Colonic mucosa (tissue), 4 donors: ENCODE measurements at regions not wholly inside any gene's neighbourhood (a gene's known extent, or its start where the extent isn't known, plus 50 kb on each side); places are given as distances from the start of the nearest gene placed in this dataset.

Experiments used
- DNase-seq: peaks from one replicate; pipeline ENCODE4 v3.0.0-alpha.2; 2020
- H3K27ac ChIP-seq: fragments of 200-600 bp; one replicate; pipeline ENCODE4 v1.8.0; 2021
- H3K27me3 ChIP-seq: fragments of 200-600 bp; one replicate; pipeline ENCODE4 v1.8.0; 2021
- H3K36me3 ChIP-seq: fragments of 200-600 bp; one replicate; pipeline ENCODE4 v1.8.0; 2021
- H3K4me1 ChIP-seq: fragments of 200-600 bp; one replicate; pipeline ENCODE4 v1.8.0; 2021; ENCODE audit warnings: mild to moderate bottlenecking
- H3K4me3 ChIP-seq: fragments of 200-600 bp; one replicate; pipeline ENCODE4 v1.8.0; 2021
- H3K9ac ChIP-seq, 2 donors: one replicate each; pipeline ENCODE4 v1.7.0; 2013; ENCODE audit warnings: control low read depth in 2 of 2, low read depth in 2 of 2, low read length in 2 of 2
- H3K9me3 ChIP-seq: fragments of 200-600 bp; one replicate; pipeline ENCODE4 v1.8.0; 2021
- intact Hi-C: fragments of 100-400 bp; cut with DNase I; formaldehyde crosslinking; loops from one replicate; pipeline ENCODE4 v1.14.1; 2022
- TF ChIP-seq, protein P1 (sequence below): fragments of 200-600 bp; IDR thresholded peaks from one replicate; pipeline ENCODE4 v1.8.0; 2022; ENCODE audit warnings: antibody characterized with exemption, mild to moderate bottlenecking
- donor health status: healthy.
- donor health status: DM: no; HTN: no; CAD: no.
- donor health status: DM: no; HTN: no; CAD: no.

DNA sequence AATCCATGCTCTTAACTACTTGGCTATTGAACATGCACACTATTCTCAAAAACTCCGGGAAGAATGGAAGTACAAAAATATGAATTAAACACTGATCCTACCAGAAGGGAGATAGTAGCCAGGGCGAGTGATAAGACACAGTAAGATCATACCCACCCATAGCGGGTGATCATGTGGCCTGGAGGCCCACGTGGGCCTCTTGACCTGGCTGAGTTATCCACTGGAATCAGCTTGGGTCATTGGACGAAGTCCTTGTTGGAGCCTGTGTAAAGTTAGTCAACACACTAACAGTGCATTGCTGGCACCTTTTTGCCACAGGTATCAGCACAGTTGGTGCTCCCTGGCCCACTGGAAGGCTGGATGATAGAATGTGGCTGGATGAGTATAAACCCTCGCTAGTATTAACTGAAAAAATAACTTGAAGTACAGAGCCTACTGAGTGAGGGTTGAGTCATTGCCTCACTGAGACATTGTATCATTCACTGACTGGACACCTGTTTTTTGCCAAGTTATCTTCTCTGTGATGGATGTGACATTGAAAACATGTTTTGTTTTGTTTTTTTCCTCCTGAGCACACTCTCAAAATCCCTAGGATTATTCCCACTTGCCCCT is 149.2 kb upstream of the FUT8 start:
- Histone ChIP-seq H3K27ac (no peak overlapping the region), H3K4me1 (no peaks in the 10 kb centered on the region), H3K36me3 (no peaks in the 10 kb centered on the region), H3K4me3 (no peak overlapping the region), H3K27me3 (no peaks in the 10 kb centered on the region), H3K9ac (no peak overlapping the region), H3K9me3 (no peaks in the 10 kb centered on the region)
- DNase-seq, result no peak
- intact Hi-C loops, result no loop called here
- TF ChIP-seq, protein P1, sequence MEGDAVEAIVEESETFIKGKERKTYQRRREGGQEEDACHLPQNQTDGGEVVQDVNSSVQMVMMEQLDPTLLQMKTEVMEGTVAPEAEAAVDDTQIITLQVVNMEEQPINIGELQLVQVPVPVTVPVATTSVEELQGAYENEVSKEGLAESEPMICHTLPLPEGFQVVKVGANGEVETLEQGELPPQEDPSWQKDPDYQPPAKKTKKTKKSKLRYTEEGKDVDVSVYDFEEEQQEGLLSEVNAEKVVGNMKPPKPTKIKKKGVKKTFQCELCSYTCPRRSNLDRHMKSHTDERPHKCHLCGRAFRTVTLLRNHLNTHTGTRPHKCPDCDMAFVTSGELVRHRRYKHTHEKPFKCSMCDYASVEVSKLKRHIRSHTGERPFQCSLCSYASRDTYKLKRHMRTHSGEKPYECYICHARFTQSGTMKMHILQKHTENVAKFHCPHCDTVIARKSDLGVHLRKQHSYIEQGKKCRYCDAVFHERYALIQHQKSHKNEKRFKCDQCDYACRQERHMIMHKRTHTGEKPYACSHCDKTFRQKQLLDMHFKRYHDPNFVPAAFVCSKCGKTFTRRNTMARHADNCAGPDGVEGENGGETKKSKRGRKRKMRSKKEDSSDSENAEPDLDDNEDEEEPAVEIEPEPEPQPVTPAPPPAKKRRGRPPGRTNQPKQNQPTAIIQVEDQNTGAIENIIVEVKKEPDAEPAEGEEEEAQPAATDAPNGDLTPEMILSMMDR, result no peak

DNA sequence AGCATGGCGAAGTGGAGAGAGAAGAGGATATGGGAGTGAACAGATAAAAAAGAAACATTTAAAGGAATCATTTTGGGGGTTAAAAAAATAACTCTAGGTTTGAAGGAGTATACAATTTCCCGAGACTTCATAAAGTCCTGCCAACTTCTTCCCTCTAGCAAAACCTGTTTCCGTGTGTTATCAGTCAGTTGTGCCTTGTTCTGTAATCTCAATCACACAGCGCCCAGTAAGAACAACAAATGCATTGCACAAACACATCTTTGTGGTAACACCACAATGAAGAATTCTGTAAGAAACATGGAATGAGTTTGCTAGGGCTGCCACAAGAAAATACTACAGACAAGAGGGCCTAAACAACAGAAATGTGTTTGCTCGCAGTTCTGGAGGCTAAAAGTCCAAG is 144.7 kb upstream of the FUT8 start:
- H3K36me3 ChIP-seq, result no peaks in the 10 kb centered on the region
- TF ChIP-seq, protein P1, result no peak
- no peak overlapping the region for H3K27ac ChIP-seq

DNA sequence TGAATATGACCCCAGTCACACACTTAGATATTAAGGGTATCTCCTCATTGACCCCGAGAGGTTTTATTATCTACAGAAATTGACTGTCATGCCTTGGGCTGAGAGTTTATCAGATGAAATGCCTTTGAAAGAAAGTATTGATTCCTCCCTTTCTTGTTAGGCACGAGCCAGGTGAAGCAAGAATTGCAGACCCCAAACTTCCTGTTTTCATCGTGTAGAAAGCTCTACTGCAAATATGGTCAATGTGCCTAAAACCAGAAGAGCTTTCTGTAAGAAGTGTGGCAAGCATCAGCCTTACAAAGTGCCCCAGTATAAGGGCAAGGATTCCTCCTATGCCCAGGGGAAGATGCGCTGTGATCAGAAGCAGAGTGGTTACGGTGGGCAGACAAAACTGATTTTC is 143.9 kb upstream of the FUT8 start:
- TF ChIP-seq, protein P1, result no peak
- intact Hi-C loops, result no loop called here
- no peaks in the 10 kb centered on the region for H3K9me3 ChIP-seq
- no peak overlapping the region for H3K27ac ChIP-seq
- H3K4me3 ChIP-seq, result no peak overlapping the region
- no peak overlapping the region for H3K9ac ChIP-seq
- no peaks in the 10 kb centered on the region for H3K36me3 ChIP-seq
- no peaks in the 10 kb centered on the region for H3K4me1 ChIP-seq
- no peaks in the 10 kb centered on the region for H3K27me3 ChIP-seq
- no peak for DNase-seq

More for the DNA sequence above, 144.7 kb upstream of the FUT8 start:
- Histone ChIP-seq H3K9me3 (no peaks in the 10 kb centered on the region), H3K27me3 (no peaks in the 10 kb centered on the region), H3K4me3 (no peak overlapping the region), H3K4me1 (no peaks in the 10 kb centered on the region), H3K9ac (no peak overlapping the region)
- intact Hi-C loops, result no loop called here
- DNase-seq, result no peak

DNA sequence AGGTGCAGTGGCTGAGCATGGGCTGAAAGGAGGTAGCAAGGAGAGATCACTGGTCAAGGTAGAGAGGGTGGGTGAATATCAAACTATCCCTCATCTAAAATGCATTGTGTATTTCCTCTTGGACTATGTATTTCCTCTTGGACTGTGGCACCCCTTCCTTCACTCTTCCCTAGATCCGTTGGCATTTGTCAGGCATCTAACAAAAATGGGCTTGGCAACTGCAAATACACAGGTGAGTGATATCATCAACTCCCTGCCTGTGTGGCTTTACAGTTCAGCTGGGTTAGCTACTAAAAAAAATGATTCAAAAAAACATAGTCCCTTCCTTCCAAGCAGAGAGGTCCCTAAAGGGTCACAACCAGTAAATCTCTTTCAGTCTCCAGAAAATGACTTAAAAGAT is 142.8 kb upstream of the FUT8 start:
- DNase-seq, result no peak
- Histone ChIP-seq H3K27me3 (no peaks in the 10 kb centered on the region), H3K9me3 (no peaks in the 10 kb centered on the region), H3K27ac (no peak overlapping the region), H3K4me1 (no peaks in the 10 kb centered on the region), H3K9ac (no peak overlapping the region), H3K4me3 (no peak overlapping the region), H3K36me3 (no peaks in the 10 kb centered on the region)
- intact Hi-C loops, result loop anchor here (5.0 kb wide), 1 partner anchor 678 kb away; no protein-coding TSS in a partner anchor
- TF ChIP-seq, protein P1, result no peak

DNA sequence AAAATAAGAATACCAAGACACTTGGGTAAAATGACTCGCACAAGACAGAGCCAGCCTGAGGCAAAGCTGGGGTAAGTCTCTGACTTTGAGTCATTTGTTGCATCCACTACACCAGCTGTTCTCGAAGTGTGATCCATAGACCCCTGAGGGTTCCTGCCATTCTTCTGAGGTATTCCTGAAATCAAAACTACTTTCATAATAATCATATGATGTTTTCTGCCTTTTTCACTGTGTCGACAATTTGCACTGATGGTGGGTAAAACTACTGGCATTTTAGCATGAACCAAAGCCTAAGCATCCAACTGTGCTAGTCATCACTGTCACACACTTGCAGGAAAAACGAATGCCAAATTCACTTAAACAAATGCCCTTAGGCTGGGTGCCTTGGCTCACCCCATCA is 135.5 kb upstream of the FUT8 start:
- no peaks in the 10 kb centered on the region for H3K27me3 ChIP-seq
- H3K27ac ChIP-seq, result no peak overlapping the region
- H3K9ac ChIP-seq, result no peak overlapping the region
- TF ChIP-seq, protein P1, result no peak
- no peak overlapping the region for H3K4me3 ChIP-seq
- H3K9me3 ChIP-seq, result no peaks in the 10 kb centered on the region
- H3K36me3 ChIP-seq, result no peaks in the 10 kb centered on the region
- H3K4me1 ChIP-seq, result no peaks in the 10 kb centered on the region
- DNase-seq, result no peak
- intact Hi-C loops, result no loop called here
